GM12864 (cell line): ENCODE measurements at regions not wholly inside any gene's neighbourhood (a gene's known extent, or its start where the extent isn't known, plus 50 kb on each side); places are given as distances from the start of the nearest gene placed in this dataset.

Source experiments
- DNase-seq: peaks from one replicate; pipeline ENCODE4 v3.0.0-alpha.2; 2011; ENCODE audit warnings: low read depth
- H3K4me3 ChIP-seq: 2 replicates; pipeline ENCODE4 v1.5.1; 2011; ENCODE audit warnings: mild to moderate bottlenecking, low read depth, low read length, control low read depth
- TF ChIP-seq, protein P1 (sequence below): IDR thresholded peaks from 2 replicates; pipeline ENCODE4 v1.5.1; 2011; ENCODE audit warnings: low read depth, mild to moderate bottlenecking, moderate library complexity, low read length, control low read depth, inconsistent platforms; ENCODE audit errors: missing control alignments

DNA sequence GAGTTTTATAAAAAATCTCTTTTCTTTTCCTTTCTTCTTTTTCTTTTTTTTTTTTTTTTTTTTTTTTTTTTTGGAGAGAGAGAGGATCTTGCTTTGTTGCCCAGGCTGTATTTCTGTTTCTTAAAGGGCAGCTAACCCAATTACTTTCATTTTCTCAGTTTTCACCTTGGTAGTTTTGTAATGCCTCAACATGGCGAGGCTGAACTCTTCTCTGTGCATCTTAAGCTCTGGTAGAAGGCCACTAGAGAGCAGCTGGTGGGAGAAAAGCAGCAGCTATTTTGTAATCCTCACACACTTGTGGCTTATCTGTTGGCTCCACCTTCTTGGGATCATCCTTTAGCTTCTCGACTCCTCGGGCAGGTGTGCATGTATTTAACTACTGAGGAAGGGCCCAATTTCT is 152.2 kb upstream of the MEIS2 start:
- TF ChIP-seq, protein P1, sequence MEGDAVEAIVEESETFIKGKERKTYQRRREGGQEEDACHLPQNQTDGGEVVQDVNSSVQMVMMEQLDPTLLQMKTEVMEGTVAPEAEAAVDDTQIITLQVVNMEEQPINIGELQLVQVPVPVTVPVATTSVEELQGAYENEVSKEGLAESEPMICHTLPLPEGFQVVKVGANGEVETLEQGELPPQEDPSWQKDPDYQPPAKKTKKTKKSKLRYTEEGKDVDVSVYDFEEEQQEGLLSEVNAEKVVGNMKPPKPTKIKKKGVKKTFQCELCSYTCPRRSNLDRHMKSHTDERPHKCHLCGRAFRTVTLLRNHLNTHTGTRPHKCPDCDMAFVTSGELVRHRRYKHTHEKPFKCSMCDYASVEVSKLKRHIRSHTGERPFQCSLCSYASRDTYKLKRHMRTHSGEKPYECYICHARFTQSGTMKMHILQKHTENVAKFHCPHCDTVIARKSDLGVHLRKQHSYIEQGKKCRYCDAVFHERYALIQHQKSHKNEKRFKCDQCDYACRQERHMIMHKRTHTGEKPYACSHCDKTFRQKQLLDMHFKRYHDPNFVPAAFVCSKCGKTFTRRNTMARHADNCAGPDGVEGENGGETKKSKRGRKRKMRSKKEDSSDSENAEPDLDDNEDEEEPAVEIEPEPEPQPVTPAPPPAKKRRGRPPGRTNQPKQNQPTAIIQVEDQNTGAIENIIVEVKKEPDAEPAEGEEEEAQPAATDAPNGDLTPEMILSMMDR, result no peak
- no peak for DNase-seq
- no peak overlapping the region for H3K4me3 ChIP-seq

DNA sequence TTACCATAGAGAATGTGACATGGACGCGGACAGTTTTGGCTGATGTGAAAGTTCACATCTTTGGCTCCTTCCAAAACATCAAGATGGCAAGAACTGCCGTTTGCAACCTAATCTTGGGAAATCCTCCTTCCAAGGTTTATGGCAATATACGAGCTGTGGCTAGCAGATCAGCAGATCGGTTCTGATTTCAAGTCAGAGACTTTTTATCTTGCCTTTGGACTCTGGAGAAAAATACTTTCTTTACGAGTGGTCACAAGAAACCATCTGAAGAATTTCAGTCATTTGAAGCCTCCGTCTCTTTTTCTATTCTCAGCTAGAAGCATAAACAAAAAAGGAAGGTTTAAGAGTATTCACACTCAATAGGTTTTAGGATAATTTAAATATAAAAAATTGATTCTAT is 153.5 kb upstream of the MEIS2 start:
- no peak overlapping the region for H3K4me3 ChIP-seq
- TF ChIP-seq, protein P1, result no peak
- DNase-seq, result no peak

DNA sequence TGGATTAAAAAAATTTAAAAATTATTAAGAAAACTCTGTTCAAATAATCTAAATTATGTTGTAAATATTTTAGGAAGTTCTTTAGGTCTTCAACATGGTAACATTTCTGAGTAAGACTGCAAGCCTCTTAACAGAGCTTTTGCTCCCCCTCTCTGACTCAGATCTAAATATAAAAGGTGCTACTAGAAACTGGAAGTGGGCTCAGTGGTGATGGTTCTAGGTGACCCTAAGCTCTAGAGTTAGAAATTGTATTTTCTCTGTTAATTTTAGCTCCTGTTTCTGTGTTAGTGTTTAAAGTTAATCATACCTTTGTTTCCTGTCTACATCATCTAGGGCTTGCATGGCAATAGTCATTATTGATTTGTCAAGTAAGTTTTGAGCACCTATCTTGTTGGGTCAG is 159.9 kb upstream of the MEIS2 start:
- H3K4me3 ChIP-seq, result no peak overlapping the region
- no peak for DNase-seq
- TF ChIP-seq, protein P1, result no peak

DNA sequence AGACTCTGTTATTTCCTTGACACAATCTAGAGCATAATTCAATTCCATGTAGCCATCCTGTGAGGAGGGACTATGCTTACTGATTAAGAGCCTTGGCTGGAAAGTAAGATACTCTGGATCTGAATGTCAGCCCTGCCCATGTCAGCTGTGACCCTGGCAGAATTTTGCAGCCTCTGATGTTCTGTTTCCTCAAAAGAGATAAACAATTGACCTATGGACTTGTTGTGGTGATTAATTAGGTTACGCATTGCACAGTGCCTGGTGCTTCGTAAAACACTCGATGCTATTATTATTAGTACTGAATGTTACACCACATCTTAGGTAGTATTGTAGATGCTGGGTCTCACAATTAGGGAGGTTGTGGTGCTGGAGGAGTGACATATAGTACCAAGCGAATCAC is 161.3 kb upstream of the MEIS2 start:
- DNase-seq, result no peak
- no peak overlapping the region for H3K4me3 ChIP-seq
- TF ChIP-seq, protein P1, result no peak

DNA sequence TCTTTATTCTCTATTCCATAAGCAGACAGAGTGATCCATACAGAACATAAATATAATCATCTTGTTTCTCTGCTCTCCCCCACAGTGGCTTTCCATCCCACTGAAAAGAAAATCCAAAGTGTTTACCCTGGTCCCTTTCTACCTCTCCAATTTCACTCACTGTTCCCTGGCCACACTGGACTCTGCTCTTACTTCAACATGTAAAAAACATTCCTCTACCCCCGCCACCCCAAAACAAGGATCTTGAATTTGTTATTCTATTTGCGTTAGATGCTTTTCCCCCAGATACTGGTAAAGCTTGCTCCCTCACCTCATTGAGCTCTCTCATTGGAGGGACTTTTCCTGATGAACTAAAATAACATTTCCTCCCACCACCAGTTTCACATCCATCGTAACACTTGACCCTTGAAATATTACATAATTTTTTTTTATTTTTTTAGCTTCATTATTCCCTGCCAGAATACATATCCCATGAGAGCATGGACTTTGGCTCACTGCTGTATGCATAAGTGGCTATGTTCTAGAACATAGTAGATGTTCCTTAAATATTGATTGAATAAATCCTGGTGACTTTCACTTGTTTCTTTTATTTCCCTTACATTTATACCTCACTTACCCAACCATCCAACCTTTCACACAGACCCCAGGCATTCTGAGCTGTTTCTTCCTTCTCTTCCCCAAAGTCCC is 162.7 kb upstream of the MEIS2 start:
- no peak overlapping the region for H3K4me3 ChIP-seq
- TF ChIP-seq, protein P1, result no peak
- no peak for DNase-seq

DNA sequence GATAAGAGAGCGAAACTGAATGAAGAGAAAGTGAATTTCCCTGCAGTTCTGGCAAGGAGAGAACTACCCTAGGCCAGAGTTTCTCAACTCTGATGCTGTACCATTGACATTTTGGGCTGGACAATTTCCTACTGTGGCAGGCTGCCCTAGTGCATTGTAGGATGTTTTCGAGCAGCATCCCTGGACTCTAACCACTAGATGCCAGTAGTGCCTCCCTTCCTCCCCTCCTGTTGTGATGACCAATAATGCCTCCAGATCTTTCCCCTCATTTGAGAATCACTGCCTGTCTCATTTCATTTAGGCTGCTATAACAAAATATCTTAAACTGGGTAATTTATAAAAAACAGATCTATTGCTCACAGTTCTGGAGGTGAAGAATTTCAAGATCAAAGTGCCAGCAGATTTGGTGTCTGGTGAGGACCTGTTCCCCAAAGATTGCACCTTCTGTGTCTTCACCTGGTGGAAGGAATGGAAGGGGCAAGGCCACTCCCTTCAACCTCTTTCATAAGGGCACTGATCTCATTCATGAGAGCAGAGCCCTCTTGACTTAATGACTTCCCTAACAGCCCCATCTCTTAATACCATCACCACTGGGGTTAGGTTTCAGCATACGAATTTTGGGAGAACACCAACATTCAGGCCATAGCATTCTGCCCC is 188.9 kb upstream of the MEIS2 start:
- TF ChIP-seq, protein P1, result no peak
- H3K4me3 ChIP-seq, result no peak overlapping the region
- no peak for DNase-seq

DNA sequence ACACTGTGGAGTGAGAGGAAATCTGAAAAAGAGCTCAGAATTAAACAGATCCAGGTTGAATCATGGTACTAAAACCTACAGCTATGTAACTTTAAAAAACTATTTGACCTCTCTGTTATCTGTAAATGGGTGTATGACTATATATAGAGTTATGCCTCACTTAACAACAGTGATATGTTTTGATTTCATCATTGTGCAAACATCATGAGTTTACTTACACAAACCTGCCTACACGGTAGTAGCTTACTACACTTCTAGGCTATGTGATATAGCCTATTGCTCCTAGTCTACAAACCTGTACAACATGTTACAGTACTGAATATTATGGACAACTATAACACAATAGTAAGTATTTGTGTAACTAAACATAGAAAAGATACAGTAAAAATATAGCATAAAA is 191.6 kb upstream of the MEIS2 start:
- TF ChIP-seq, protein P1, result no peak
- H3K4me3 ChIP-seq, result no peak overlapping the region
- no peak for DNase-seq
